Keratinocyte (primary cell): ENCODE measurements at regions not wholly inside any gene's neighbourhood (a gene's known extent, or its start where the extent isn't known, plus 50 kb on each side); places are given as distances from the start of the nearest gene placed in this dataset.

ENCODE experiments used
- DNase-seq: peaks from one replicate; pipeline ENCODE4 v3.0.0-alpha.2; 2011; ENCODE audit warnings: low read depth, missing footprints, low spot score
- FAIRE-seq: peaks from 2 replicates; lab custom pipeline; 2011; peaks lifted over from hg19 to GRCh38; lab: Jason Lieb, UNC
- H2AFZ ChIP-seq: 2 replicates; pipeline ENCODE4 v1.6.0; 2012; ENCODE audit warnings: low read length, control low read depth, inconsistent platforms; ENCODE audit not compliant: control insufficient read depth
- H3K27ac ChIP-seq: 2 replicates; pipeline ENCODE4 v1.5.1; 2011; ENCODE audit warnings: low read length; ENCODE audit not compliant: control insufficient read depth, insufficient read depth
- H3K27me3 ChIP-seq: 3 replicates; pipeline ENCODE4 v1.6.0; 2011; ENCODE audit warnings: low read length; ENCODE audit not compliant: control insufficient read depth, insufficient read depth; ENCODE audit errors: extremely low read depth
- H3K36me3 ChIP-seq, 2 experiments: 2 replicates in 1 of 2; 3 replicates in 1 of 2; pipeline ENCODE4 v1.5.1; 2011; ENCODE audit warnings: low read length in 2 of 2, mild to moderate bottlenecking in 1 of 2; ENCODE audit not compliant: control insufficient read depth in 2 of 2, insufficient read depth in 2 of 2; ENCODE audit errors: extremely low read depth in 1 of 2
- H3K4me1 ChIP-seq: 3 replicates; pipeline ENCODE4 v1.5.1; 2011; ENCODE audit warnings: low read length; ENCODE audit not compliant: control insufficient read depth, insufficient read depth; ENCODE audit errors: extremely low read depth
- H3K4me2 ChIP-seq: 3 replicates; pipeline ENCODE4 v1.6.0; 2011; ENCODE audit warnings: low read depth, low read length; ENCODE audit not compliant: control insufficient read depth, insufficient read depth; ENCODE audit errors: extremely low read depth
- H3K4me3 ChIP-seq, 3 experiments: fragments of 200-600 bp in 1 of 3; sonication (generic) in 1 of 3; 2 replicates in 2 of 3; 3 replicates in 1 of 3; pipeline ENCODE4 v1.5.1; 2011 to 2016; ENCODE audit warnings: low read length in 3 of 3, mild to moderate bottlenecking in 3 of 3, control low read depth in 2 of 3, inconsistent platforms in 1 of 3, low read depth in 1 of 3, mixed read lengths in 1 of 3, mixed run types in 1 of 3, moderate library complexity in 1 of 3; ENCODE audit not compliant: control insufficient read depth in 2 of 3, insufficient read depth in 2 of 3; ENCODE audit errors: extremely low read depth in 1 of 3
- H3K79me2 ChIP-seq: 2 replicates; pipeline ENCODE4 v1.6.0; 2012; ENCODE audit warnings: low read length; ENCODE audit not compliant: control insufficient read depth, insufficient read depth
- H3K9ac ChIP-seq: 3 replicates; pipeline ENCODE4 v1.6.0; 2011; ENCODE audit warnings: low read length; ENCODE audit not compliant: control insufficient read depth, insufficient read depth; ENCODE audit errors: extremely low read depth
- H3K9me1 ChIP-seq: 3 replicates; pipeline ENCODE4 v1.6.0; 2011; ENCODE audit warnings: low read length; ENCODE audit not compliant: control insufficient read depth, insufficient read depth; ENCODE audit errors: extremely low read depth
- H3K9me3 ChIP-seq: 2 replicates; pipeline ENCODE4 v1.5.1; 2012; ENCODE audit warnings: low read depth, low read length; ENCODE audit not compliant: control insufficient read depth
- H4K20me1 ChIP-seq: 3 replicates; pipeline ENCODE4 v1.6.0; 2011; ENCODE audit warnings: low read length; ENCODE audit not compliant: control insufficient read depth, insufficient read depth; ENCODE audit errors: extremely low read depth
- CTCF ChIP-seq, 3 experiments: IDR thresholded peaks in 1 of 3; conservative IDR thresholded peaks in 1 of 3; optimal IDR thresholded peaks in 1 of 3; 2 replicates in 2 of 3; 3 replicates in 1 of 3; pipeline versions ENCODE3 to v1.5.1; 2011; ENCODE audit warnings: low read length in 3 of 3, mild to moderate bottlenecking in 3 of 3, moderate library complexity in 2 of 3, control low read depth in 1 of 3, inconsistent platforms in 1 of 3; ENCODE audit not compliant: insufficient read depth in 2 of 3; ENCODE audit errors: extremely low read depth in 1 of 3
- EZH2 ChIP-seq: IDR thresholded peaks from one replicate; pipeline ENCODE4 v1.6.1; 2012; ENCODE audit warnings: inconsistent platforms, mild to moderate bottlenecking, low read length, moderate library complexity
- dilution Hi-C: fragments of 300-500 bp; cut with MboI; formaldehyde crosslinking; loops from one replicate; pipeline ENCODE4 v1.7.0; 2020; ENCODE audit warnings: low sequenced_read_pairs; ENCODE audit not compliant: extremely low pct_ligation_motif_present

GRCh38 chr2:35417293-35417692 is 938.3 kb upstream of the CRIM1 start:
- DNase-seq (no peak), FAIRE-seq (no peak)
- no peaks in the 10 kb centered on the region for H3K9me1 ChIP-seq
- H3K79me2 ChIP-seq, result no peaks in the 10 kb centered on the region
- no peaks in the 10 kb centered on the region for H3K27me3 ChIP-seq
- H4K20me1 ChIP-seq, result no peaks in the 10 kb centered on the region
- no peaks in the 10 kb centered on the region for H3K36me3 ChIP-seq
- H3K27ac ChIP-seq, result no peak overlapping the region
- dilution Hi-C loops, result no loop called here
- H2AFZ ChIP-seq, result no peak overlapping the region
- H3K4me2 ChIP-seq, result no peak overlapping the region
- TF ChIP-seq EZH2 (no peak), CTCF (optimal IDR thresholded peaks at IDR 0.05 in 1 of 3, IDR thresholded peaks at IDR 0.05 in 1 of 3, conservative IDR thresholded peaks at IDR 0.05 in 1 of 3; ENCODE audit: extremely low read depth in 1 of 3, insufficient read depth in 2 of 3, low read length in 3 of 3) (no peak)
- H3K4me3 ChIP-seq, result no peak overlapping the region
- H3K9ac ChIP-seq, result no peak overlapping the region
- no peaks in the 10 kb centered on the region for H3K4me1 ChIP-seq
- H3K9me3 ChIP-seq, result no peaks in the 10 kb centered on the region

GRCh38 chr2:35416391-35417140 is 939.0 kb upstream of the CRIM1 start:
- Histone ChIP-seq H3K4me2 (no peak overlapping the region), H3K9me1 (no peaks in the 10 kb centered on the region), H3K36me3 (no peaks in the 10 kb centered on the region), H3K27me3 (no peaks in the 10 kb centered on the region), H3K79me2 (no peaks in the 10 kb centered on the region), H3K4me3 (no peak overlapping the region), H4K20me1 (no peaks in the 10 kb centered on the region), H3K9me3 (no peaks in the 10 kb centered on the region), H3K27ac (no peak overlapping the region), H3K9ac (no peak overlapping the region), H2AFZ (no peak overlapping the region), H3K4me1 (no peaks in the 10 kb centered on the region)
- dilution Hi-C loops, result no loop called here
- no peak for TF ChIP-seq EZH2
- TF ChIP-seq CTCF (optimal IDR thresholded peaks at IDR 0.05 in 1 of 3, IDR thresholded peaks at IDR 0.05 in 1 of 3, conservative IDR thresholded peaks at IDR 0.05 in 1 of 3; ENCODE audit: extremely low read depth in 1 of 3, insufficient read depth in 2 of 3, low read length in 3 of 3), result no peak
- FAIRE-seq (no peak), DNase-seq (no peak)
